ENCODE measurements at regions not wholly inside any gene's neighbourhood (a gene's known extent, or its start where the extent isn't known, plus 50 kb on each side); places are given as distances from the start of the nearest gene placed in this dataset.
A peak's percentile ranks its signal among the peaks of the same experiment; 100 is the strongest.

DNA sequence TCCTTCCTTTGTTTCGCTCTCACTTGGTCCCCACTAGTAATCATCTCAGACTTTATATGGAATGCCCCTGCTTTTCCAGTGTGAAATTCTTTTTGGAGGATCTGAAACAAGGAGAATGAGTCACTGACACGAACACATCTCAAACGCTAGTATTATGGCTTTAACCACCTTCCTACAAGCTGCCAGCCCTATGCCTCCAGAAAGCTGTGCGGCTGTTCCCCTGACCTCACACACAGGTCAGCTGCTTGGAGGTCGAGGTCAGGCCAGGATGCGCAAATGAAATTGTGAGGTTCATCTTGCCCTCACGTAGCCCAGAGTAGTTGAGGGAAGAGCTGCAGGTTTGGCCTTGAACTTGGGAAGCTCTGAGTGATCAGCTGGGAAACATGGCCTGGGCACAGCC lies 449.8 kb downstream of the FGF9 start:
- 100% methylated on average over 1 of the region's 7 CpGs; no CpG with 5 or more reads in 1 of the 2 experiments for WGBS, 2 experiments (ENCODE audit: extremely low coverage in 2 of 2, insufficient read length in 1 of 2)
- no peak overlapping the region; the same call in 1 of the 2 replicates for H2BK120ac ChIP-seq (ENCODE audit: low read depth, low read length)
- H3K9me1 ChIP-seq (ENCODE audit: insufficient read depth, low read length), result no peaks in the 10 kb centered on the region; the same call in 1 of the 2 replicates
- TF ChIP-seq, protein P1, sequence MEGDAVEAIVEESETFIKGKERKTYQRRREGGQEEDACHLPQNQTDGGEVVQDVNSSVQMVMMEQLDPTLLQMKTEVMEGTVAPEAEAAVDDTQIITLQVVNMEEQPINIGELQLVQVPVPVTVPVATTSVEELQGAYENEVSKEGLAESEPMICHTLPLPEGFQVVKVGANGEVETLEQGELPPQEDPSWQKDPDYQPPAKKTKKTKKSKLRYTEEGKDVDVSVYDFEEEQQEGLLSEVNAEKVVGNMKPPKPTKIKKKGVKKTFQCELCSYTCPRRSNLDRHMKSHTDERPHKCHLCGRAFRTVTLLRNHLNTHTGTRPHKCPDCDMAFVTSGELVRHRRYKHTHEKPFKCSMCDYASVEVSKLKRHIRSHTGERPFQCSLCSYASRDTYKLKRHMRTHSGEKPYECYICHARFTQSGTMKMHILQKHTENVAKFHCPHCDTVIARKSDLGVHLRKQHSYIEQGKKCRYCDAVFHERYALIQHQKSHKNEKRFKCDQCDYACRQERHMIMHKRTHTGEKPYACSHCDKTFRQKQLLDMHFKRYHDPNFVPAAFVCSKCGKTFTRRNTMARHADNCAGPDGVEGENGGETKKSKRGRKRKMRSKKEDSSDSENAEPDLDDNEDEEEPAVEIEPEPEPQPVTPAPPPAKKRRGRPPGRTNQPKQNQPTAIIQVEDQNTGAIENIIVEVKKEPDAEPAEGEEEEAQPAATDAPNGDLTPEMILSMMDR (conservative IDR thresholded peaks at IDR 0.05; ENCODE audit: low read depth, low read length), result no peak
- no peak for TF ChIP-seq CEBPB (IDR thresholded peaks at IDR 0.05; ENCODE audit: low read depth, low read length)
- TF ChIP-seq, protein P2, sequence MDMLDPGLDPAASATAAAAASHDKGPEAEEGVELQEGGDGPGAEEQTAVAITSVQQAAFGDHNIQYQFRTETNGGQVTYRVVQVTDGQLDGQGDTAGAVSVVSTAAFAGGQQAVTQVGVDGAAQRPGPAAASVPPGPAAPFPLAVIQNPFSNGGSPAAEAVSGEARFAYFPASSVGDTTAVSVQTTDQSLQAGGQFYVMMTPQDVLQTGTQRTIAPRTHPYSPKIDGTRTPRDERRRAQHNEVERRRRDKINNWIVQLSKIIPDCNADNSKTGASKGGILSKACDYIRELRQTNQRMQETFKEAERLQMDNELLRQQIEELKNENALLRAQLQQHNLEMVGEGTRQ (IDR thresholded peaks at IDR 0.05; ENCODE audit: low read depth, low read length), result no peak
- no peak for TF ChIP-seq POLR2A (IDR thresholded peaks at IDR 0.05; ENCODE audit: low read depth, low read length)
- TF ChIP-seq SMC3 (IDR thresholded peaks at IDR 0.05; ENCODE audit: low read depth, low read length), result no peak
- no peak for TF ChIP-seq RCOR1 (IDR thresholded peaks at IDR 0.05; ENCODE audit: insufficient replicate concordance, low read length)
- TF ChIP-seq BHLHE40 (IDR thresholded peaks at IDR 0.05; ENCODE audit: low read depth, low read length), result no peak
- TF ChIP-seq NFE2L2 (IDR thresholded peaks at IDR 0.05; ENCODE audit: low read depth, low read length), result no peak
- no peak overlapping the region for H2BK5ac ChIP-seq (ENCODE audit: low read depth, low read length, poor library complexity, severe bottlenecking)
- no peaks in the 10 kb centered on the region for H3K27me3 ChIP-seq (ENCODE audit: control insufficient read depth, insufficient read depth, low read length)
- H3K56ac ChIP-seq (ENCODE audit: extremely low read depth, insufficient read depth, low read length), result no peak overlapping the region
- intact Hi-C loops (cut with micrococcal nuclease), result loop anchor here (10.0 kb wide), 1 partner anchor 446 kb away; the partner anchor contains the start of gene FGF9
- H3K4me2 ChIP-seq (ENCODE audit: low read depth, low read length), result no peak overlapping the region
- H3K23ac ChIP-seq (ENCODE audit: low read depth, low read length), result no peak overlapping the region
- H3K27ac ChIP-seq (ENCODE audit: insufficient read depth, low read length), result no peak overlapping the region
- no peak overlapping the region for H3K4me3 ChIP-seq (ENCODE audit: insufficient read depth, low read depth, low read length)
- no peak overlapping the region for H4K5ac ChIP-seq (ENCODE audit: low read depth, low read length)
- DNase-seq, result no peak
- H2AK9ac ChIP-seq (replicated peaks; ENCODE audit: low read depth, low read length, poor library complexity), result no peak overlapping the region
- 0 out of 2 replicates have a peak, but pooled peaks cover 2% of the 10 kb centered on the region for H3K4me1 ChIP-seq (ENCODE audit: control insufficient read depth, insufficient read depth, low read length)
- CTCF ChIA-PET, result interaction anchor here (0.6 kb wide), 1 partner anchor 1923 kb away, joined by 3 read pairs; no protein-coding TSS in a partner anchor
- H3K4ac ChIP-seq (ENCODE audit: low read depth, low read length), result peak overlapping the region; percentile 50
- H3K14ac ChIP-seq (replicated peaks; ENCODE audit: low read depth, low read length), result no peak overlapping the region
- no peak overlapping the region; a peak in 1 of 4 replicates for H4K8ac ChIP-seq (ENCODE audit: low read depth in 2 of 2, low read length in 2 of 2)
- no TSS peak for BruUV-seq (replicated peaks)
- ATAC-seq (ENCODE audit: low read depth), result no peak
- no peak overlapping the region for H3K18ac ChIP-seq (ENCODE audit: low read depth, low read length)
- H3K79me1 ChIP-seq (ENCODE audit: low read depth in 1 of 2, low read length in 2 of 2), result no peaks in the 10 kb centered on the region
- POLR2A ChIA-PET (ENCODE audit: unreplicated experiment), result no interaction called here
- no peak overlapping the region for H3K9ac ChIP-seq (ENCODE audit: low read depth, low read length)
- no peak overlapping the region for H2BK15ac ChIP-seq (ENCODE audit: low read depth, low read length)
- no peaks in the 10 kb centered on the region for H3K9me3 ChIP-seq (ENCODE audit: control insufficient read depth, insufficient read depth, low read length)
- no peak overlapping the region for H2BK20ac ChIP-seq (ENCODE audit: low read depth, low read length)
- dilution Hi-C loops (cut with HindIII; ENCODE audit: low sequenced_read_pairs, unreplicated experiment), result no loop called here
- H4K20me1 ChIP-seq (ENCODE audit: insufficient read depth, low read length), result no peaks in the 10 kb centered on the region
- H3K36me3 ChIP-seq (ENCODE audit: control insufficient read depth, insufficient read depth, low read length), result no peaks in the 10 kb centered on the region
- H2AFZ ChIP-seq (replicated peaks; ENCODE audit: low read length, poor library complexity), result no peak overlapping the region
- no peak overlapping the region for H2AK5ac ChIP-seq (ENCODE audit: low read depth, low read length)
- no peak overlapping the region; the same call in 1 of the 2 replicates for H4K91ac ChIP-seq (ENCODE audit: insufficient read depth, low read depth, low read length)
- in situ Hi-C loops (cut with MboI; ENCODE audit: low sequenced_read_pairs), result no loop called here
